ENCODE measurements at regions not wholly inside any gene's neighbourhood (a gene's known extent, or its start where the extent isn't known, plus 50 kb on each side); places are given as distances from the start of the nearest gene placed in this dataset.

DNA sequence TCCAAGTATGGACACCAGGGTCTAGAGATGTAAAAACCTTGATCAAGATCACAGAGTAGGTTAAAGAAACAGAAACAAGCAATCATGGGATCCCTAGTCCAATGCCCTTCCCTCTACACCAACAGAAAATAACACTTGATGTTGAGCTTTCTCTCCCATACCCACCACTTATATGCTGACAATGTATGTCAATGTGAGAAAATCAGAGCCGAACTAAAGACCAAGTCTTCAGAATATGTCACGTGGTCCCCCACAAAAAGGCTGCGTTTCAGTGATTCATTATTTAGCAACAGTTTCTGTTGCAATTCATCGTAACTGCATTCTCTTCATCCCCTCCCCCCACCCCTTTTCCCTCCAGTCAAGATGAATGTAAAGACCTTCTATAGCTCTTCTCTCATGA lies 278.9 kb upstream of the STT3B start:
- no peak for DNase-seq

DNA sequence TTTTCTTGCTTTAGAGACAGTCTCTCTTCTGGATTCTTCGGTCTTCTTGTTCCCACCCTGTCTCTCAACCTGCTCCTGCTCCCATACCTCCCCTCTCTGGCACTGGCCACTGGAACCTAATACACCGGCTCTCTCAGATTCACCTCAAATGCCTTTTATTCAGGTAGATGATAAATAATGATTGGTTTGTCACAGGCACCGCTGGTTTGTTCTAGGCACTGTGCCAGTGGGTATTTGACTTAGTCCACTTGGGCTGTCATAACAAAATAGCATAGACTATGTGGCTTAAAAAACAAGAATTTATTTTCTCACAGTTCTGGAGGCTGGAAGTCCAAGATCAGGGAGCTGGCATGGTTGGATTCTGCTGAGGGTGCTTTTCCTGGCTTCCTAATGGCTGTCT lies 278.2 kb upstream of the STT3B start:
- DNase-seq = peak in 1 of 3 experiments; percentile 15

DNA sequence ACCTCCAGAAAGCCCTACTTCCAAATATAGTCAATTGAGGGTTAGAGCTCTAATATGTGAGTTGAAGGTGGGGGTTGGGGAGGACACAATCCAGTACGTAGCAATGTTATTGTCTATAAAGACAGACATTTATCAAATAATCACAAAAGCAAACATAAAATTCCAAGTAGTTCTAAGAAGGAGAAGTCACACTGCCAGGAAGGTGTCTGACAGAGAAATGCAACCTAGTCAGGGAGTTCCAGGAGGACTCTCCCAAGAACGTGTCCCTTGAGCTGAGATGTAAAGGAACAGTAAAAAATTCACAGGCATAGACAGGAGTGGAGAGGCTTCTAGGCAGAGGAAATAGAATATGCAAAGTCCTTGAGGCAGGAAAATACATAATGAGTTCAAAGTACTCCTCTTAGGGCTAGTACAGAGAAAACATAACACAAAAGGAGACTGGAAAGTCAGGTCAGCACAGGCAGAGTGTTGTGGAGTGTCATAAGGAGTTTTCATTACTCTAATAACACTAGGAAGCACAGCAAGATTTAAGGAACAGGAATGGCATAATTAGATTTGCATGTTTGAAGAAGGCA lies 277.6 kb upstream of the STT3B start:
- DNase-seq = no peak

DNA sequence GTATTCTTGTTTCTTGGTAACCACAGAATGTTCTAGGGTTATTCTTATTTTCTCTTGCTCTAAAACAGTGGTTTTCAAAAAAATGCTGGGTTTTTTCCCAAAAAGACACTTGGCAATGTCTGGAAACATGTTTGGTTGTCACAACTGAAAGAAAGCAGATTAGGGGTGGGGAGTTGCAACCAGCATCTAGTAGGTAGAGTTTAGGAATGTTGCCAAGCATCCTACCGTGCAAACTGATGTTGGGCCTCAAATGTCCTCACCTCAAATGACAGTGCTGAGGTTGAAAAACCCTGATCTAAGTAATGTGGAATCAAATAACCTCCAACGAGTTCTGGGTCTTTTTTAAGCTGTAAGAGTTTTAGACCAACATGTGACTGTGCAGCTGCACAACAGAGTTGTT lies 270.5 kb upstream of the STT3B start:
- no peak for DNase-seq

DNA sequence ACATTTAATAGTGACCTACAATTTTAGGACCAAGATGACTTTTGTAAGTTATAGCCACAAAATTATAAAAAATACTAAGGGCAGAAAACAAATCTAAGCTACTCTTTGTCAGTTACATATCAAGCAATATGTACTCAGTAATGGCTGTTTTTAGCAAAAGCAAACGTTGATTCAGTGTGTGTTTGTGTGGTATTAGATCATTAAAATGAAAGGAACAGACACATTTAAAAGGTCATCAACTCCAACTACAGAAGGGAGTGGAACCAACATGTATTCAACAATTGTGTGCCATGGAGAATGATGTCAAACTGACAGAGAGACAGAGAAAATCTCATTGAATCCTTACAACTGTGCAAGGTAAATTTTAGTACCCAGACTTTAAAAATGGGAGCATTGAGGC lies 268.8 kb upstream of the STT3B start:
- DNase-seq = no peak

DNA sequence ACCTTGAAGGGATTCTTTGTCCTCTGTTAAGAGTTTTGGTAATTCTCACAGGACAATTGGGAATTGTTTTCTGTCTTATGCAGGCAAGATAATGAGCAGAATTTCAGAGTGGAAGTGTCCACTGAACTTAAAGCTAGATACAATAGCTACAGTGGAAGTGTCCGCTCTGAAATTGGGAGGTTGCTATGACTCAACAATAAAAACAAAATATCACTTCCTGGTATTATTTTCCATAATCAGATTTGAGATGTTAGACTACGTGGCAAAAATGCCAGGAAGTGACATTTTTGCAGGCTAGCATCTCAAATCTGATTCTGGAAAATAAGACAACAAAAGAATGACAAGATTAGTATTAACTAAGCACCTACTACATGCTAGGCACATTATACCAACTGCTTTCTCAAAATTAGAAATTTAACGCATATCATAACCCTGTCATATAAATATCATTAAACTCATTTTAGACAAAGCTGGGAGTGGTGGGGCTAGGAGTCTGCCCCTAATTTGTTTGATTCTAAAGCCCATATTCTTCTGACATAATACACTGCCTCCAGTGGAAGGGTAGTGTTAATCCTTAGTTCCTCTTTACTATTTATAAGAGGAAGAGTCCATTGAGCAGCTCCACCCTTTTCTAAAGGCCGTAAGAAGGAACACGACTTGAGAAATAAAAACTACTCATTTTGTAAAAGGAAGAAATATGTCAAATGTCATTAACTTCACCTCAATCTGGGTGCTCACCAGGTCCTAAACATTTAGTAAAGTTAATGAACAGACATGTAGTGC lies 266.9 kb upstream of the STT3B start:
- DNase-seq = no peak

DNA sequence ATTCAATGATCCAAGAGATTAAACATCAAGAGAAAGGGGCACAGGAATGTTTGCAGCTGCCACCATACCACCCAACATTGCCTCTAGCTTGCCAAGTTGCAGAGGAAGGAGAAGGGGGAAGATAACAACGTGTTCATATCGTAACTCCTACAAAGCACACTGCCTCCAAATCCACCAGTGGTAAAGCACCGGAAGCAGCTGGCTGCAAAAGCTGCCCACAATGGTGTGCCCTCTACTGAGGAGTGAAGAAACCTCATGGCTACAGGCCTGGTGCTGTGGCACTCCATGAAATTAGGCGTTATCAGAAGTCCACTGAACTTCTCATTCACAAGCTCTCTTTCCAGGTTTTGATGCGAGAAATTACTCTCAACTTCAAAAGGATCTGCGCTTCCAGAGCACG lies 263.9 kb upstream of the STT3B start:
- DNase-seq = no peak

DNA sequence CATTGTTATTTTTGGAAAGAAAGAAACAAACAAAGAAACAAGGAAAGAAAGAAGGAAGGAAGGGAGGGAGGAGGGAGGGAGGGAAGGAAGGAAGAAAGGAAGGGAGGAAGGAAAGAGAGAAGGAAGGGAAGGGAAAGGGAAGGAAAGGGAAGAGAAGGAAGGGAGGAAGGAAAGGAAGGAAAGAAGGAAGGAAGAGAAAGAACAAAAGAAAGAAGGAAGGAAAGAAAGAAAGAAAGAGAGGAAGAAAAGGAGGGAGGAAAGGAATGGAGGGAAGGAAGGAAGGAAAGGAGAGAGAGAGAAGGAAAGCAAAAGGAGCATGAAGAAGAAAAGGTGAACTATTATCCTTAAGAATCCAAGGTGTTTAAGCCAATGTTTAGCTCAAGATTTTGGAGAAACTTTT lies 262.7 kb upstream of the STT3B start:
- no peak for DNase-seq

DNA sequence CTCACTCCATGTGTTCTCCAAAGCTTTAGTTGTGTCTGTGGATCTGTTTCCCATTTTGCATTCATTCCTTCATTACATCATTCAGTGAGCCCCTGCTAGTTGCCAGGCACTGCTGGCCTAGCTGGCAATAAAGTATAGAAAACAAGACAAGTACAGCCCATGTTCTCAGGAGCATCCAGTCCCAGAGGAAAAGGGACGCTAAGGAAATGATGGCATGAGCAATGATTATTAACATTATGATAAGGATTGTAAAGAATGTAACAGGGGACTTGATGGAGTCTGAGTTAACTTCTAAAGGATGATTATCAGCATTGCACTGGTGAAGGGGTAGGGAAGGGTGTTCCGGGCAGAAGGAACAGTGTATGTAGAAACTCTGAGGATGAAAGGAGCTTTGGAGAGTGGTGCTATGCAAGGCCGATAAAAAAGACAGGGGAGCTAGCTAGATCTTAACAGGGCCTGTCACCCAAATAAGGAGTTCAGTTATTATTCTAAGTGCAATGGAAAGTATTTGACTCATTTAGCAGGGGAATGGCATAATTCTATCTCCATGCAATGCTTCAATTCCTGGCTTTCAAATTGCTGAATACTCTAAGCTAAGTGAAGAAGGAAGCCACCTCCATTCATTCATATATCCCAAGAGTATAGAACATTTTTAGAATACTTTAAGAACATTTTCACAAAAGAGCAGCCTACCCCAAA lies 258.2 kb upstream of the STT3B start:
- DNase-seq = no peak

DNA sequence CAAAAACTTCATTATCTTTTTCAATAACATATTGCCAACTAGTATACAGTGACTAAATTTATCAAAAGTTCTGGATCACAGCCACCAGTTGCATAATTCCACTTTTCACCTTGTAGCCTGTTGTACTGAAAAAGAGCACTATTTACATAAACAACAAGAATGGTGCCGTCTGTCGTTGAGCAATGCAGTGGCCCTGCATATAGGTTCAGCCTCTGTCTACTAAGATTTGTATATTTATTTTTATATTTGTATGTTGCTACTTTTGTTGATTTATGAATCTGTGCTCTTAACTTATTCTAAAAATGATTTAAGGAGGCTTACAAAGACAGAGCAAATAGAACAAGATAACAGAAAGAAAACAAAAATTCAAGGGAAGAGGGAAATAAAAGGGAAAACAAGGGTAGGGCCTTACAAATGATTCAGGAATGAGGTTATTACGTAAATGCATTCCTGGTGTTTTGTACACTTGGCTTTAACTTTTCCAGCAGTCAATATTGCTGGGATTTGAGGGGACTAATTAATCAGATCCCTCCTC lies 257.6 kb upstream of the STT3B start:
- no peak for DNase-seq

DNA sequence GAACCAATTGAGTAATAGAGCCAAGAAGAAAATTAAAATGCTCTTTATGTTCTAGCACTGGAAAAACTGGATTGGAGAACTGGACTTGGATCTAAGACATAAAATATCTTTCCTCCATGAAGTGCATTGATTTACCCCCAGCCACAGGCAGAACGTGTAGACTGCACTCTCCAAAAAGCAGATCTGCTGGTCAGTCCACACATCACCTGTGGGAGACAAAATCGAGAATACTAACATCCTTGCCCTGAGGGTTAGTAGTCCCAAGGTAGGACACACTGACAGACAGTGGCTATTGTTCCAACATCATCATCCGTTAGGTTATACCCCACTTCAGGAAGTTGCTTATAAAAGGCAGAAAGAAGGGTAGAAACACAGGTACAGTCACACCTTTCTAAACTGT lies 257.1 kb upstream of the STT3B start:
- DNase-seq = no peak

DNA sequence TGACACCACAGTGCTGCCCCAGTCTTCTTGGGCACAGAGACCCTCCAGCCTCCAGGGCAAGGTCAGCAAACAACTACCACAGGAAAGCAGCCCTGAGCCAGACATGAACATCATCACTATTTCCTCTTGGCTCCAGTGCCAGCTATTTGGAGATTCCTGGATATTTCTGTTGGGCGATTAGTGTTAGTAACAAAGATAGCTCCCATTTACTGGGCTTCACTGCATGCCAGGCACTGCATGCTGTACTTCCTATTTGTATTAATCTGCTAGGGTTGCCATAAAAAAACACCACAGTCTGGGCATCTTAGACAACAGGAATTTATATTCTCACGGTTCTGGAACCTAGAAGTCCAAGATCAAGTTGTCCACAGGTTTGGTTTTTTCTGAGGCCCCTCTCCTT lies 255.1 kb upstream of the STT3B start:
- no peak for DNase-seq

DNA sequence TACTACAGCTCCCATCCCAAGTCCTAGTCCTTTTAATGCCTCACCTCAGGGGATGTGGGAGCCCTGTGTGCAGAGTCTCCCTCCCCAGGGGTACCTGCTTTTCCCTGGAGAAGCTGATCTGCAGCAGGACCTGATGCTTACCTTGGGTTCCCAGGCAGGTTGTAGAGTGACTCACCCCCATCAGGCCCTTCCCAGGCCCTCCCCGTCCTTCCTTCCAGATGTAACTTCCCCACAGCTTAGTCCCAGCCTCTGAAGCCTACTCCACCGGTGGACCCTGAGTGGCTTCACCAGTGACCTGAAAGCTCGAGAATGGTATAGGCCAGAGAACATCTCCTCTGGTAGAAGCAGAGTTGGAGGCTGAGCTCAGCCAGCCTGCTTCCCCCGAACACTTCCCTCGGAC lies 254.2 kb upstream of the STT3B start:
- no peak for DNase-seq

DNA sequence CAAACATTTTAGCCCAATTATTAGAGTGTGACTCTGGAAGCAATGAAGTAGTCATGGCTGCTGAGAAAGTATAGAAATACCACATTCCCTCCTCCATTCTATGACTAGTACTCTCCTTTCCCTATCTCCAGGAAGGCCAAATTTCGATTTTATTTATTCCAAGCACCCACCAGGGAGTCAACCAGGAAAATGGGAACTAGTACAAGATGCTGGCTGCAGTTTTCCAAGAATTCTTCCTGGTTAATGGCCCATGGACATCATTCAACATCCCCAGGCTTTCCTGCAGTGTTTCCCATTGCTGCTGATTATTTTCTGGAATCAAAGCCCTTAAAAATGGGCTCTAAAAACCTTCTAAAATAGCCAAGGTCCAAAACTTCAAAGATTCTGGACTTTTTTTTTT lies 247.9 kb upstream of the STT3B start:
- no peak for DNase-seq

DNA sequence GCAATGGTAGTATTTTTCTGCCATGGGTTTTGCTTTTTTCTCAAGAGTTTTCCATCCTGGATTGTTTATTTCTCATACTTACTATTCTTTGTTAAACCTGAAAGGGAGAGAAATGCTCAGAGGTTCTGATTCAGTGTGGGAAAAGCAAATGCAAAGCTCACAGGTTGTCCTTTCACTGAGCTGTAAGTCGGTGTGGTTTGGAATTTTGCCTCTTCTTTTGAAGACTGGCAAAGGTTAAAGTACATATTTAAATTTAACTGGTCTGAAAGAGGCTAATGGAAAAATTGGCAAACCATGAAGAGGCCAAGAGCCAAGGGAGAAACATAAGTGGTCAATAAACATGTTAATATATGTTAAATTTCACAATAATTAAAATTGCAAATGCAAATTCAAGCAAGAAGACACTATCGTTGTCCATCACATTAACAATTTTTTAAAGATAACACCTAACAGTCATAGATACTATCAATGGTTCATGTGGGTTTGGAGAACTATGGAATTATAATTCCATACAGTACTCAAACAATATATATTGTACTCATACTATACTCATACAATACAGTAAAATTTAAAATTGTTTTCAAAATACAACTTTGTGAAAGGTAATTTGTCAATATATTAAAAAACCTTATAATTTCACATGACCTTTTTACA lies 246.8 kb upstream of the STT3B start:
- no peak for DNase-seq

DNA sequence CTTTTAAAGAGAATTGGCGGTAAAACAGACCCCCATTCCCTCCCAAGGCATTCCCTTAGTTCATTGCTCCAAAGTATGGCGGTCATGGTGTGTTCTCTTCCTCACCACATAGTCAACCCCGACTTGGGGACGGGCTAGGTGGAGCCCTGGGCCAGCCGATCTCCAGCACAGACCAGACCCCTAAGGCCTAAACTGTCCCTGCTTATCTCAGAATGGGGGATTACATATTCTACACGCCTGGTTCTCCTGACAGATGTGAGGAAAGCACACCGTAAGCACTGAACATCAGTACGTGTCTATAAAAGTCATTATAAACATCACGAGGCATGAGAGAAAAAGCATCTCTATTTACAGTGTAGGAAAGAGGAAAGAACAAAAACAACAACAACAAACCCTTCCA lies 244.5 kb upstream of the STT3B start:
- DNase-seq = no peak

DNA sequence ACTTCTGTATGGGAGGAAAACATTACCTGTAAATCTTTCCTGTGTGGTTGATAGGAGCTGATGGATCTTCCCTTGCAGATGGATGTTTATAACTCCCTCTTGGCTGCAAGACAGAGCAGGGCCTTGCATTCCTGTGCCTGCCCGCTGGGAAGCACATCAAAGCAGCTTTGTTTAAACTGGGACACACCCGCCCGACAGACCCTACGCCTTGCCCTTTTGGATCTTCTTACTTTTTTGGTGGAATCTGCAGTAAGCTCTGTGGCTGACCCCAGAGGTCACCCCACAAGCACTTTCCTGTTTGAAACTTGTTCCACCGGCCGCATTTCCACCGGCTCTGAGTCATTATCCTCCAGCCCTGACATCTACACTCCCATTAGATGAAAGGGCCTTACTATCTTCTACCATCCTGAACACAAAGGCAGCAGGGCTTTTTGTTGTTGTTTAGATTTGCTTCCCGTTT lies 244.1 kb upstream of the STT3B start:
- no peak for DNase-seq

DNA sequence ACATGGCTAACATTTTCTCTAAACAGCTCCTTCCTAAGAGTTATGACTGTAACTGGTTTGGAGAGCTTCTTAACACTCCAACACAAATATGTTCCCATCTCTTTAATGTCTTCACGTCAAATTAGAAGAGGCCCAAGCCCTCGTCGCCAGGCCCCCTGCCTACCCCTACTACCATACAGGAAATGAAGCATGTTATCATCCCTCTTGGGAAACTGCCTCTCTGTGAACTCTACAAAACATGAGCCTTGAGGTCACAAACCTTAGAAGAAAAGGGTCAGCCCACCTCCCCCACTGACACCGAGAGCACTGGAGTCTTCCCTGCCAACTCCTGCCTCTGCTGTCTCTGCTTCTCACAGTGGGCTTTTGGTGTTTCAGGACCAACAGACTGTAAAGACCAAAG lies 243.1 kb upstream of the STT3B start:
- no peak for DNase-seq

DNA sequence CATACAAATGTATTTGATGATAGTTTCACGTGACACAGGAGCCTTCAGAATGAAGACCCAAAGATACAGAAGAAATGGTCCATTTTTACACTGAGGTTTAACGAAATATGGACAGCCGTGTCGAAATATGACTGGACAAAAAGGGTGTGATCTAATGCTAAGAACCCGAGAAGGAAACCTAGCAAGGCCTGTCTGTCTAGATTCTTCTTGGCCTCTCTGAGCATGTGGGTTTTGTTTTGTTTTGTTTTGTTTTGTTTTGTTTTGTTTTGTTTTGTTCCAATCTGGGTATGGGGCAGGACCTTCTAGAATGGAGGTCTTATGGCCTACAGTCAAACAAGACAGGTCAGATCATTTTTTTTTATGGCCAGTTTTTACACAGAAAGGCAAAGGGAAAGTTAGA lies 242.7 kb upstream of the STT3B start:
- DNase-seq = no peak

DNA sequence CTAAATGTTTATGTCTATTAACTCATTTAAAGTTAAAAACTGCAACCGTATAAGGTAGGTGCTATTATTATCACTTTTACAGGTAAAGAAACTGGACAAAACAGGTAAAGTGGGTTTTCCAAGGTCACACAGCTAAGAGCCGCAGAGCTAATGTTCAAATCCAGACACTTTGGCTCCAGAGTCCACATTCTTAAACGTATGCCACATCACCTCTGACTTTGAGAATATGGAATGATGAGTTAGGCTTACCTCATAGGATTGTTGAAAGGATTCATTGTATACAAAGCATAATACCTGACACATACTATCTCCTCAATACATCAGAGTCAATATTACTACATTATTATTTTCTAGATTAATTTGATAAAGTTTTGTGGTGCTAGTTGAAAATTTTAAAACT lies 240.9 kb upstream of the STT3B start:
- no peak for DNase-seq

DNA sequence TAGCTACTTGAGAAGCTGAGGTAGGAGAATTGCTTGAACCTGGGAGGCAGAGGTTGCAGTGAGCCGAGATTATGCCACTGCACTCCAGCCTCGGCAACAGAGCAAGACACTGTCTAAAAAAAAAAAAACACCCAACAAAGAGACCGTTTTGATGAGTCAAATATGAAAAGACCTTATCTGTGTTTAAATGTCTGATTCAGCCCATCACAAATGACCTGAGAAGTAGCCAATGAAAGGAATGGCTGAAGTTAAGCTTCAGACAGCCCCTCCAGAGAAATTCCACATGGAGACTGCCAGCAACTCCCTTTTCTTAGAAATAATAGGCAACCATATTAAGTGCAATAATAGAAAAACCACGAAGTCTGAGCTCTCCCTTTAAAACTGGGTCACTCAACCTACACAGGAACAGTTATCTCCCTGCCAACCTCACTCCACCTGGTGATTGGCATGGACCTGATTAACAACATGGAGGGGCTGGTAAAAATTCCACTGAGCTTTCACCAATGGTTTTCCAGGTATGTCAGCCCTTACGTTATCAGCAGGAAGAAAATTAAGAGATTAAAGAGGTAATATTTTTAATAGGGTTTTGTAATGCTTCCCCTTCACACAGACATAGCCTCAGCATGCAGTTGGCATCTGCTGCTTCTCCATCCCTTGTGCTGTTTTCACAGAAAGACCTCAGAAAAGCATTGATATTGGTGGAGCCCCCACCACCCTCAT lies 238.1 kb upstream of the STT3B start:
- DNase-seq = no peak

DNA sequence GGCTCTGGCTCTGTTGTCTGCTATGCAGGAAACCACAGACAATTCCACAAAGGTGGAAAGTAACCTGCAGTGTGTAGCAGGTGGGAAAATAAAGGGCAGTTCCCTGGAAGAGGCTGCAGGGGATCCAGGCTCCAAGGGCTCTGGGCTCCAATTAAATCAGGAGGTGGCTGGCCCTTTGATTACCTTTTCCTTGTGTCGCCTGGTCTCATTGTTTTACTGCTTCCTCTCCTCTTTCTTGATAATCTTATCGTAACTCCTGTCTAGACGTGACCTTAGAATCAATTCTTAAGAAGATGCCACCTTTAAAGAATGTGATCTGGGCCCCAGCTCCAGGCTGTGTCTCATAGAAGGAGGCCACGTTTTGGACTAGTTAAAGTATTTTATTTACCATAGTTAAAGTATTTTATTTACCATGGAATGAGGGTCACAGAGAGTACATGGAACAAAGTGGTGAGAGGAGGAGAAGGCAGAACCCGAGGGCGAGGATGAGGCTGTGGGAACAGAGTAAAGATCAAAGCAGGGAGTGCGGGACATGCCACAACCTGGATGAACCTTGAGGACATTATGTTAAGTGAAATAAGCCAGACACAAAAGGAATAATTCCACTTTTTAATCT lies 237.5 kb upstream of the STT3B start:
- DNase-seq = peak in 2 of 3 experiments; percentile 15 to 26
